Astrocyte of the hippocampus (primary cell): ENCODE measurements at regions not wholly inside any gene's neighbourhood (a gene's known extent, or its start where the extent isn't known, plus 50 kb on each side); places are given as distances from the start of the nearest gene placed in this dataset.

Source experiments
- DNase-seq: peaks from one replicate; pipeline ENCODE4 v3.0.0; 2011; ENCODE audit warnings: low read depth, low spot score

GRCh38 chr2:40797120-40797519, 345.2 kb upstream of the SLC8A1 start:
- peak; percentile 45 for DNase-seq

GRCh38 chr2:40803900-40804299, 352.0 kb upstream of the SLC8A1 start:
- DNase-seq = no peak

- no peak for DNase-seq
Observed at GRCh38 chr2:40809156-40809555, 357.3 kb upstream of the SLC8A1 start.

GRCh38 chr2:40814616-40815015, 362.7 kb upstream of the SLC8A1 start:
- DNase-seq = no peak

- no peak for DNase-seq
Observed at GRCh38 chr2:40820319-40820718, 368.4 kb upstream of the SLC8A1 start.

- DNase-seq = no peak
Observed at GRCh38 chr2:40823478-40823877, 371.6 kb upstream of the SLC8A1 start.

- peak; percentile 2 for DNase-seq
Observed at GRCh38 chr2:40824278-40824677, 372.4 kb upstream of the SLC8A1 start.

- no peak for DNase-seq
Observed at GRCh38 chr2:40827392-40827791, 375.5 kb upstream of the SLC8A1 start.

- DNase-seq = no peak
Observed at GRCh38 chr2:40831321-40831873, 379.5 kb upstream of the SLC8A1 start.

GRCh38 chr2:40841856-40842255, 390.0 kb upstream of the SLC8A1 start:
- no peak for DNase-seq

GRCh38 chr2:40844353-40845277, 392.7 kb upstream of the SLC8A1 start:
- peak; percentile 0 for DNase-seq

GRCh38 chr2:40851661-40852060, 399.8 kb upstream of the SLC8A1 start:
- no peak for DNase-seq

- no peak for DNase-seq
Observed at GRCh38 chr2:40859617-40860016, 407.7 kb upstream of the SLC8A1 start.

GRCh38 chr2:40867829-40868228, 415.9 kb upstream of the SLC8A1 start:
- no peak for DNase-seq

GRCh38 chr2:40872580-40872979, 420.7 kb upstream of the SLC8A1 start:
- DNase-seq = no peak

GRCh38 chr2:40874380-40874779, 422.5 kb upstream of the SLC8A1 start:
- DNase-seq = no peak

- no peak for DNase-seq
Observed at GRCh38 chr2:40877734-40878288, 425.9 kb upstream of the SLC8A1 start.

- no peak for DNase-seq
Observed at GRCh38 chr2:40879305-40879704, 427.4 kb upstream of the SLC8A1 start.

GRCh38 chr2:40886100-40886499, 434.2 kb upstream of the SLC8A1 start:
- DNase-seq = no peak

- no peak for DNase-seq
Observed at GRCh38 chr2:40886655-40887054, 434.8 kb upstream of the SLC8A1 start.

GRCh38 chr2:40896358-40896757, 444.5 kb upstream of the SLC8A1 start:
- DNase-seq = no peak

GRCh38 chr2:40914666-40915065, 462.8 kb upstream of the SLC8A1 start:
- peak; percentile 11 for DNase-seq

GRCh38 chr2:40915651-40916050, 463.8 kb upstream of the SLC8A1 start:
- peak; percentile 0 for DNase-seq
